K562 (cell line): ENCODE measurements at regions not wholly inside any gene's neighbourhood (a gene's known extent, or its start where the extent isn't known, plus 50 kb on each side); places are given as distances from the start of the nearest gene placed in this dataset.

Source experiments
- PHF21A ChIP-seq: fragments of 450-650 bp; IDR thresholded peaks from 2 replicates; pipeline ENCODE4 v1.6.1; 2017; ENCODE audit warnings: low read depth, borderline replicate concordance
- RFX7 ChIP-seq: fragments of 250-450 bp; sonication (Bioruptor Pico); IDR thresholded peaks from 2 replicates; pipeline ENCODE4 v1.5.1; 2021; ENCODE audit warnings: mild to moderate bottlenecking
- TCF7 ChIP-seq: sonication (generic); IDR thresholded peaks from 2 replicates; pipeline ENCODE4 v1.6.1; 2016; ENCODE audit warnings: antibody characterized with exemption, borderline replicate concordance
- ZBED1 ChIP-seq: IDR thresholded peaks from 2 replicates; pipeline ENCODE4 v1.6.1; 2014
- ZNF140 ChIP-seq: fragments of 250-450 bp; sonication (Bioruptor Pico); IDR thresholded peaks from 2 replicates; pipeline ENCODE4 v1.8.0; 2021; ENCODE audit warnings: moderate library complexity, mild to moderate bottlenecking, inconsistent platforms
- ZNF717 ChIP-seq: fragments of 250-450 bp; sonication (Bioruptor Pico); IDR thresholded peaks from 2 replicates; pipeline ENCODE4 v1.5.0; 2021
- TF ChIP-seq, protein P1 (sequence below): sonication (generic); formaldehyde crosslinking; IDR thresholded peaks from 2 replicates; pipeline ENCODE4 v1.8.1; 2023; ENCODE audit warnings: mild to moderate bottlenecking, missing genetic modification reagents
- TF ChIP-seq, protein P2 (sequence below): sonication (generic); formaldehyde crosslinking; IDR thresholded peaks from 2 replicates; pipeline ENCODE4 v1.8.0; 2023; ENCODE audit warnings: mild to moderate bottlenecking, missing genetic modification reagents
- TF ChIP-seq, protein P3 (sequence below), 3 experiments: IDR thresholded peaks in 2 of 3; conservative IDR thresholded peaks in 1 of 3; 2 replicates each; pipeline ENCODE4 v1.5.1; 2011 to 2012; ENCODE audit warnings: low read length in 3 of 3, mild to moderate bottlenecking in 3 of 3, control low read depth in 2 of 3, improper control_type of control experiment in 1 of 3, inconsistent platforms in 1 of 3, low read depth in 1 of 3, mixed read lengths in 1 of 3, moderate library complexity in 1 of 3; ENCODE audit not compliant: insufficient read depth in 2 of 3
- TF ChIP-seq, protein P4 (sequence below): fragments of 250-450 bp; sonication (Bioruptor Pico); IDR thresholded peaks from 2 replicates; pipeline ENCODE4 v1.8.0; 2021; ENCODE audit warnings: moderate library complexity, mild to moderate bottlenecking, inconsistent platforms
- TF ChIP-seq, protein P5 (sequence below): fragments of 250-450 bp; sonication (Bioruptor Pico); IDR thresholded peaks from 2 replicates; pipeline ENCODE4 v1.5.0; 2021

DNA sequence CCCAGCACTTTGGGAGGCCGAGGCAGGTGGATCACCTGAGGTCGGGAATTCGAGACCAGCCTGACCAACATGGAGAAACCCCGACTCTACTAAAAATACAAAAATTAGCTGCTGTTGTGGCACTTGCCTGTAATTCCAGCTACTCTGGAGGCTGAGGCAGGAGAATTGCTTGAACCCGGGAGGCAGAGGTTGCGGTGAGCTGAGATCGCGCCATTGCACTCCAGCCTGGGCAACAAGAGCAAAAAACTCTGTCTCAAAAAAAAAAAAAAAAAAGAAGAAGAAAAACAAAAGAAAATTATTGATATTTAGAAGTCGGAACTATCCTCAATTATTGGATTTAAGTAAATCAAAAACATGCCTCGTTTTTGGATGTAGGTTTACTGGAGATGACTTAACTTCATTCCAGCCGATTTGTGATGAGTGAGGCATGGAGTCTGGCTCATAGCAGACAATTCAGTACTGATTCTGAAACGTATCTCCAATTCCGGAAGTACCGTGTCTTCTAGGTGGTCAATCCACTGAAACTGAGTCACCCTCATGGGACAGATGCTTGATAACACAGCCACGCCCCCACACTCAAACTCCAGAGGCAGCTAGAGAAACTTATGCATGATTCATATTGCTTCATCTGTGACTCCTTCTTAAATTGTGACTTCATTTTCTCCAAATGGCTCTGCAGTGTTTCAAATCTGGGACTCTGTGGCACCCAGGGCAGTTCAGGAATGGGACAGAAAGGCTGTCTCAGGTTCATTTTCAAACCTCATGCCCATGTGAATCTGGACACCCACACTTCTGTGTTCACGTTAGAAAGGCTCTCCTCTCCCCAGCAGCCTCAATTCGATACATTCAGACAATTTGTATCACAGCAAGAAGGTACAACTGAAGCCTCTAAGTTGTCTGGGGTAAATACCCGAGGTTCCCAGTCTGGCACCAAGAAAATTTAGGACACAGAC is 110.4 kb upstream of the ARMC2 start (continued):
- TF ChIP-seq, protein P1, sequence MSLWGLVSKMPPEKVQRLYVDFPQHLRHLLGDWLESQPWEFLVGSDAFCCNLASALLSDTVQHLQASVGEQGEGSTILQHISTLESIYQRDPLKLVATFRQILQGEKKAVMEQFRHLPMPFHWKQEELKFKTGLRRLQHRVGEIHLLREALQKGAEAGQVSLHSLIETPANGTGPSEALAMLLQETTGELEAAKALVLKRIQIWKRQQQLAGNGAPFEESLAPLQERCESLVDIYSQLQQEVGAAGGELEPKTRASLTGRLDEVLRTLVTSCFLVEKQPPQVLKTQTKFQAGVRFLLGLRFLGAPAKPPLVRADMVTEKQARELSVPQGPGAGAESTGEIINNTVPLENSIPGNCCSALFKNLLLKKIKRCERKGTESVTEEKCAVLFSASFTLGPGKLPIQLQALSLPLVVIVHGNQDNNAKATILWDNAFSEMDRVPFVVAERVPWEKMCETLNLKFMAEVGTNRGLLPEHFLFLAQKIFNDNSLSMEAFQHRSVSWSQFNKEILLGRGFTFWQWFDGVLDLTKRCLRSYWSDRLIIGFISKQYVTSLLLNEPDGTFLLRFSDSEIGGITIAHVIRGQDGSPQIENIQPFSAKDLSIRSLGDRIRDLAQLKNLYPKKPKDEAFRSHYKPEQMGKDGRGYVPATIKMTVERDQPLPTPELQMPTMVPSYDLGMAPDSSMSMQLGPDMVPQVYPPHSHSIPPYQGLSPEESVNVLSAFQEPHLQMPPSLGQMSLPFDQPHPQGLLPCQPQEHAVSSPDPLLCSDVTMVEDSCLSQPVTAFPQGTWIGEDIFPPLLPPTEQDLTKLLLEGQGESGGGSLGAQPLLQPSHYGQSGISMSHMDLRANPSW (CRISPR knock-in tag): no peak
- TF ChIP-seq, protein P2, sequence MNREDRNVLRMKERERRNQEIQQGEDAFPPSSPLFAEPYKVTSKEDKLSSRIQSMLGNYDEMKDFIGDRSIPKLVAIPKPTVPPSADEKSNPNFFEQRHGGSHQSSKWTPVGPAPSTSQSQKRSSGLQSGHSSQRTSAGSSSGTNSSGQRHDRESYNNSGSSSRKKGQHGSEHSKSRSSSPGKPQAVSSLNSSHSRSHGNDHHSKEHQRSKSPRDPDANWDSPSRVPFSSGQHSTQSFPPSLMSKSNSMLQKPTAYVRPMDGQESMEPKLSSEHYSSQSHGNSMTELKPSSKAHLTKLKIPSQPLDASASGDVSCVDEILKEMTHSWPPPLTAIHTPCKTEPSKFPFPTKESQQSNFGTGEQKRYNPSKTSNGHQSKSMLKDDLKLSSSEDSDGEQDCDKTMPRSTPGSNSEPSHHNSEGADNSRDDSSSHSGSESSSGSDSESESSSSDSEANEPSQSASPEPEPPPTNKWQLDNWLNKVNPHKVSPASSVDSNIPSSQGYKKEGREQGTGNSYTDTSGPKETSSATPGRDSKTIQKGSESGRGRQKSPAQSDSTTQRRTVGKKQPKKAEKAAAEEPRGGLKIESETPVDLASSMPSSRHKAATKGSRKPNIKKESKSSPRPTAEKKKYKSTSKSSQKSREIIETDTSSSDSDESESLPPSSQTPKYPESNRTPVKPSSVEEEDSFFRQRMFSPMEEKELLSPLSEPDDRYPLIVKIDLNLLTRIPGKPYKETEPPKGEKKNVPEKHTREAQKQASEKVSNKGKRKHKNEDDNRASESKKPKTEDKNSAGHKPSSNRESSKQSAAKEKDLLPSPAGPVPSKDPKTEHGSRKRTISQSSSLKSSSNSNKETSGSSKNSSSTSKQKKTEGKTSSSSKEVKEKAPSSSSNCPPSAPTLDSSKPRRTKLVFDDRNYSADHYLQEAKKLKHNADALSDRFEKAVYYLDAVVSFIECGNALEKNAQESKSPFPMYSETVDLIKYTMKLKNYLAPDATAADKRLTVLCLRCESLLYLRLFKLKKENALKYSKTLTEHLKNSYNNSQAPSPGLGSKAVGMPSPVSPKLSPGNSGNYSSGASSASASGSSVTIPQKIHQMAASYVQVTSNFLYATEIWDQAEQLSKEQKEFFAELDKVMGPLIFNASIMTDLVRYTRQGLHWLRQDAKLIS (CRISPR knock-in tag): no peak
- TF ChIP-seq ZNF717 (CRISPR knock-in tag): no peak
- TF ChIP-seq, protein P3, sequence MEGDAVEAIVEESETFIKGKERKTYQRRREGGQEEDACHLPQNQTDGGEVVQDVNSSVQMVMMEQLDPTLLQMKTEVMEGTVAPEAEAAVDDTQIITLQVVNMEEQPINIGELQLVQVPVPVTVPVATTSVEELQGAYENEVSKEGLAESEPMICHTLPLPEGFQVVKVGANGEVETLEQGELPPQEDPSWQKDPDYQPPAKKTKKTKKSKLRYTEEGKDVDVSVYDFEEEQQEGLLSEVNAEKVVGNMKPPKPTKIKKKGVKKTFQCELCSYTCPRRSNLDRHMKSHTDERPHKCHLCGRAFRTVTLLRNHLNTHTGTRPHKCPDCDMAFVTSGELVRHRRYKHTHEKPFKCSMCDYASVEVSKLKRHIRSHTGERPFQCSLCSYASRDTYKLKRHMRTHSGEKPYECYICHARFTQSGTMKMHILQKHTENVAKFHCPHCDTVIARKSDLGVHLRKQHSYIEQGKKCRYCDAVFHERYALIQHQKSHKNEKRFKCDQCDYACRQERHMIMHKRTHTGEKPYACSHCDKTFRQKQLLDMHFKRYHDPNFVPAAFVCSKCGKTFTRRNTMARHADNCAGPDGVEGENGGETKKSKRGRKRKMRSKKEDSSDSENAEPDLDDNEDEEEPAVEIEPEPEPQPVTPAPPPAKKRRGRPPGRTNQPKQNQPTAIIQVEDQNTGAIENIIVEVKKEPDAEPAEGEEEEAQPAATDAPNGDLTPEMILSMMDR (IDR thresholded peaks at IDR 0.05 in 2 of 3, conservative IDR thresholded peaks at IDR 0.05 in 1 of 3; ENCODE audit: insufficient read depth in 2 of 3, low read depth in 1 of 3, low read length in 3 of 3): no peak
- no peak for TF ChIP-seq PHF21A
- TF ChIP-seq ZNF140: no peak
- TF ChIP-seq, protein P4, sequence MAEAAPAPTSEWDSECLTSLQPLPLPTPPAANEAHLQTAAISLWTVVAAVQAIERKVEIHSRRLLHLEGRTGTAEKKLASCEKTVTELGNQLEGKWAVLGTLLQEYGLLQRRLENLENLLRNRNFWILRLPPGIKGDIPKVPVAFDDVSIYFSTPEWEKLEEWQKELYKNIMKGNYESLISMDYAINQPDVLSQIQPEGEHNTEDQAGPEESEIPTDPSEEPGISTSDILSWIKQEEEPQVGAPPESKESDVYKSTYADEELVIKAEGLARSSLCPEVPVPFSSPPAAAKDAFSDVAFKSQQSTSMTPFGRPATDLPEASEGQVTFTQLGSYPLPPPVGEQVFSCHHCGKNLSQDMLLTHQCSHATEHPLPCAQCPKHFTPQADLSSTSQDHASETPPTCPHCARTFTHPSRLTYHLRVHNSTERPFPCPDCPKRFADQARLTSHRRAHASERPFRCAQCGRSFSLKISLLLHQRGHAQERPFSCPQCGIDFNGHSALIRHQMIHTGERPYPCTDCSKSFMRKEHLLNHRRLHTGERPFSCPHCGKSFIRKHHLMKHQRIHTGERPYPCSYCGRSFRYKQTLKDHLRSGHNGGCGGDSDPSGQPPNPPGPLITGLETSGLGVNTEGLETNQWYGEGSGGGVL (CRISPR knock-in tag): no peak
- TF ChIP-seq TCF7: no peak
- TF ChIP-seq, protein P5, sequence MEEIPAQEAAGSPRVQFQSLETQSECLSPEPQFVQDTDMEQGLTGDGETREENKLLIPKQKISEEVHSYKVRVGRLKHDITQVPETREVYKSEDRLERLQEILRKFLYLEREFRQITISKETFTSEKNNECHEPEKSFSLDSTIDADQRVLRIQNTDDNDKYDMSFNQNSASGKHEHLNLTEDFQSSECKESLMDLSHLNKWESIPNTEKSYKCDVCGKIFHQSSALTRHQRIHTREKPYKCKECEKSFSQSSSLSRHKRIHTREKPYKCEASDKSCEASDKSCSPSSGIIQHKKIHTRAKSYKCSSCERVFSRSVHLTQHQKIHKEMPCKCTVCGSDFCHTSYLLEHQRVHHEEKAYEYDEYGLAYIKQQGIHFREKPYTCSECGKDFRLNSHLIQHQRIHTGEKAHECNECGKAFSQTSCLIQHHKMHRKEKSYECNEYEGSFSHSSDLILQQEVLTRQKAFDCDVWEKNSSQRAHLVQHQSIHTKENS: no peak
- TF ChIP-seq RFX7 (CRISPR knock-in tag): no peak
- no peak for TF ChIP-seq ZBED1
